SIG-M5 treated with dmso at 0.1 percent for 504 hours (cell line): ENCODE measurements at regions not wholly inside any gene's neighbourhood (a gene's known extent, or its start where the extent isn't known, plus 50 kb on each side); places are given as distances from the start of the nearest gene placed in this dataset.
"Not testable (repeated sequence)": the region's sequence is repeated elsewhere in the genome, so short reads cannot be mapped to it uniquely, and the experiment has no call there.

ENCODE experiments used
- DNase-seq: peaks from one replicate; lab custom pipeline; 2025; ENCODE audit not compliant: unreplicated experiment; lab: John Stamatoyannopoulos, UW

- DNase-seq: not testable (repeated sequence)
Measured at GRCh38 chr10:65186668-65187067, 1665.5 kb downstream of the REEP3 start.

GRCh38 chr10:65194126-65194525 lies 1672.9 kb downstream of the REEP3 start:
- DNase-seq: no peak

- no peak for DNase-seq
Measured at GRCh38 chr10:65194555-65194954, 1673.4 kb downstream of the REEP3 start.

DNA sequence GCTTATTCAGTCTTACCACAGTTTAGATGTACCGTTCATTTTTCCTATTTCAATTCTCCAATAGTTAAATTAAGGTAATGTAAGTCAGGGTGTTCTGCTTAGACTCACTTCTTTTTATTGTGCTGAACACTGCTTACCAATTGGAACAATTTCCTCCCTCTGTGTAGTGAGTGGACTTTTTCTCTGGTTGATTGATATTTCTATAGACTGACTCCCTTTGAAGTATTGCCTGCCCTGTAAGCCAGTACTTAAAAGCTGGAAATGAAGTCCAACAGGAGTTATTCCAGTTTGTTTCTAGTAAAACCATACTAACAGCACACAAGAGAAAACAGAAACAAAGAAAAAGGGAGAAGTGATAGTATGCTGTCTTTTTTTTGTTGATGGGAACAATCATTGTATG lies 1674.9 kb downstream of the REEP3 start:
- DNase-seq: no peak

- DNase-seq: no peak
Measured at GRCh38 chr10:65197935-65198334, 1676.7 kb downstream of the REEP3 start.

GRCh38 chr10:65201491-65201890 lies 1680.3 kb downstream of the REEP3 start:
- DNase-seq: no peak

DNA sequence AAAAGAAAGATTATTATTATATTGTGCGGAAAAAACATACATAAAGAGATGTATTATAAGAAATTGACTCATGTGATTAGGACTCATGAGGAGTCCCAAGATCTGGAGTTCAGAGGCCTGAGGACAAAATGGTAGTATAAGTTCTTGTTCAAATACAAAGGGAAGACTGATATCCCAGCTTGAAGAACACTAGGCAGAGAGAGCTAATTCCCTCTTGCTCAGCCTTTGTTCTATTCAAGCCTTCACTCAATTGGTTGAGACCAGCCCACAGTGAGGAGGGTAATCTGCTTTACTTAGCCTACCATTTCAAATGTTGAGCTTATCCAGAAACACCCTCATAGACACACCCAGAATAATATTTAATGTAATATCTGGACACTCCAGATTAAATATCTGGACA lies 1683.8 kb downstream of the REEP3 start:
- no peak for DNase-seq

GRCh38 chr10:65213170-65213569 lies 1692.0 kb downstream of the REEP3 start:
- no peak for DNase-seq

GRCh38 chr10:65219444-65219843 lies 1698.2 kb downstream of the REEP3 start:
- DNase-seq: no peak

GRCh38 chr10:65231148-65231547 lies 1694.7 kb upstream of the LRRTM3 start:
- no peak for DNase-seq

DNA sequence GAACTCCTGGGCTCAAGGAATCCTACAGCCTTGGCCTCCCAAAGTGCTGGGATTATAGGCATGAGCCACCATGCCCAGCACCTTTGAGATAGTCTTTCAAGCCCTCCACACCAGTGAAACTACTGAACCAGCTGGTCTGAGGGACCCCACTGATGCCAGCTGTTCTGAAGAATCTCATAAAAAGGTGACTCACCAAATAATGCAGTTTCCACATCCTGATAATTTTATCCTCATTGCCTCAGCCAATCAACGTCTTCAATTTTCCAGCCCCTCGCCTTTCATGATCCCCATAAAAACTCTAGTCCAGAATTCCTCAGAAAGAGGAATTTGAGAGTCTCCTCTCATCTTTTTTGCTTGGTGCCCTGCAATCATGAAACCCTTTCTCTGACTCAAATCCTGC lies 1691.6 kb upstream of the LRRTM3 start:
- DNase-seq: no peak

DNA sequence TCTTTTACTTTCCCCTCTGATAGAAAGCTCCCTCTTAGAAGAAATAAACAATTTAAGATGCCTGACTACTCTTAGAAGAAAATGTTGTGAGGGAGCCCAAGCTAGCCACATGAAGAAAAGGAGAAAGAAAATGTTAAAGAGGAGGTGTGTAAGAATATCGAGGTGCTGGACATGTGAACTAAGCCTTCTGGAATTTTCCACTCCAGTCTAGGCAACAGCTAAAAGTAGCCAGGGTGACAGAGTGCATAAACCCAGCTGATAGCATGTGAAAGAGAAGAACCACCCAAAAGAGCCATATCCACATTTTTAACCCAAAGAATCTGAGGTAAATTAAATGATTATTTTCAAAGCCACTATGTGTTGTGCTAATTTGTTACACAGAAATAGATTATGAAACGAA lies 1690.6 kb upstream of the LRRTM3 start:
- no peak for DNase-seq

- no peak for DNase-seq
Measured at GRCh38 chr10:65235846-65236245, 1690.0 kb upstream of the LRRTM3 start.

DNA sequence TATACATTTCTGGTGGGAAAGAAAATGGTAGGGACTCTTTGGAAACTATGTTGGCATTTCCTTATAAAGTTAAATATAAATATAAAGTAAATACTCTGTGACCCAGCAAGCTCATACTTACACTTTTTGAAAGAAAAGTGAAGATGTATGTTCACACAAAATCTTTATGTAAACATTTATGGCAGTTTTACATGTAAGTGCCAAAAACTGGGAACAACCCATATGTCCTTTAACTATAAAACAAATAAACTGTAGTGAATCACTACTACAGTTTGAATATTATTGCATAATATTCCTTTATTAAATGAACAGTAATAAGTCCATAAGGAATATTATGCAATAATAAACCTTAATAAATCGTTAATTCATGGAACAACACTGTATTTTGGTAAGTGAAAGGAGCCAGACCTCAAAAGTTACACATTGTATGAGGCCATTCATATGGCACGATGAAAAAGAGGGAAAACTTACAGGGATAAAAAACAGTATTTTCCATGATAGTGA lies 1660.3 kb upstream of the LRRTM3 start:
- DNase-seq: no peak

DNA sequence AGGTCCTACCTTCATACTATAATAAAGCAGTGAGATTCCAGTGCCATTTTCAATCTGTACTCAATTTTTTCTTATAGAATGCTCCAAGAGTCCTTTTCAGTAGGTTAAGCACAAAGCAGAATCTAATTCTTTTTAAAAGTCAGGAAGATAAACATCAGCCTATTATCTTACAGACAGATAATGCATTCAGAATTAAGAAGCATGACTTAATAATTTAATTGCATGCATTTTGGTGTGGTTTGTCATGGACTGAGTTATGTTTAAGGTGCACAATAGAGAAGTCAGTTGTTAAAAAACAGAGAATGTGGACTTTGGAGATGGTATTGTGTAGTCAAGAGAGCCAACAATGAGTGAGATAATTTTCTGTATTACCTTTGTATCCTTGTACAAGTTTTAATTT lies 1656.3 kb upstream of the LRRTM3 start:
- DNase-seq: not testable (repeated sequence)

- no peak for DNase-seq
Measured at GRCh38 chr10:65270969-65271368, 1654.9 kb upstream of the LRRTM3 start.

DNA sequence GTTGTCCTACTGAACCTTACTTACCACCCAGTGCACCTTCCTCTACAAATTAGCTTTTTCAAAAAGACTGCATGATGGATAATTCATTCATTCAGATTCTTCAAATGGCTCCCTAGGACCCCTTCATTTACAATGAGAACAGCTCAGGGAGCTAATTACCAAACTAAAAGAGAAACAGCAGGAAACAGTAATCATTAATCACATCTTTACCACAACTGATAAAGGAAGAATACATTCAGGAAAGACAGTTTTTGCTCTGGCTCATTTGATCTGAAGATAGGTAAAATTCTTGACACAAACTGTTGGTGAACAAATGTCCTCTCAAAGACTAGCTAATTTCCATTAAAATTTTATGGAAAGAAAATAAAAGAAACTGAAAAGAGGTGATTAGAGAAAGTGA lies 1652.7 kb upstream of the LRRTM3 start:
- DNase-seq: no peak

DNA sequence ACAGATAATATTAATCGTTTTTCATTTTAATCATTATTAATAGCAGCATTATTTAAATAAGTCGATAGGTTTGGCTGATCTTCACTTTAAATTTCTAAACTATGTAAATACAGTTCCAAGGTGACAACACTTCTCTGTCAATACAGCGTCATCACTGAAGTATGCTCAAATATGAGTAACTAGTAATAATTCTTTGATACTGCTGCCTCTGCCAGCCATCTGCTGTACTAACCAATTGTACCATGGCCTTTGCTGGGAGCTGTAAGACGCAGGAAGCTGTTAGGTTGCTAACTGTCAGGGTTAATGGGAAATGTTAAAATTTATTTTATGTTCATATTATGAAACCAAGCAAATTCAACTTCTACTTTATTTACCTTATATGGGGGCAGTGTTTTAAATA lies 1650.5 kb upstream of the LRRTM3 start:
- no peak for DNase-seq

DNA sequence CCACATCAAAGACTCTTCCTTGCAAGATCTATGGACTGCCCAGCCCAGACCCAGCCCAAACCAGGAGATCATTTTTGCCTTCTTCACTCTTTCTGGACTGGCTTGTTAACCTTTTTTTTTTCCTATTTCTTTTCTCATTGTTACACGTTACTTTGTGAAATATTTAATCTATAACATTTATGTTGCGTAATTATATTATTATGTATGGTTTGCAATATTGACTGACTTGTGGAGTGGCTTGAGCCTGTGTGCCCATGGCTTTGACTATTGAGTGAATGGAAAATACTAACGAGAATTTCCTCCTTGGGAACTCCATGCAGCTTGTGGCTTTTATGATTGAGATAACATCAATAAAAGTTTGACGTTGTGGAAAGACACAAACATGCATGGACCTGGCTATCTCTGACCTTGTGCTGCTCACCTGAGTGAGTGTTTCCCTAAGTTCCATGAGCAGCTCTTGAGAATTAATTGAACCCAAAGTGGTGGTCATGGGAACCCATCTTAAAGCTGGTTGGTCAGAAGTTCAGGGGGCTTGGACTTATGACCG lies 1641.3 kb upstream of the LRRTM3 start:
- no peak for DNase-seq

- not testable (repeated sequence) for DNase-seq
Measured at GRCh38 chr10:65285726-65286125, 1640.1 kb upstream of the LRRTM3 start.

- DNase-seq: no peak
Measured at GRCh38 chr10:65291286-65291685, 1634.5 kb upstream of the LRRTM3 start.

DNA sequence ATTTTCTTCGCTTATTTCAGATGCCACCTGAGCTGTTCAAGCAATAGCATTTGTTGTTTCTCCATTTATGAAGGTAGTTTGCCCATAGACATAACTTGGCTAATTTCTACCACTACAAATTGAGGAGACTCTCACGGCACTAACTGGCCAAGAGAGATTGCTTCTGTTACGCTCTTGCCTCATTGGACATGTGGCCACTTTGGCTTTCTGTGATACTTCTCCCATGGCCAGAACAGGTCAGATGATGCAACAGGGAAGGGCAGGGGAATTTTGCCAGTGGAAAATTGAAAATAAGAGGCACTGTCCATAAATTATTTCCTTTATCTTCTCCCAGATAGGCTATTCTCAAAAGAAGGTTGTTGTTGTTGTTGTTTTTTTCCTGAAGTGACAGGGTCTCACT lies 1633.3 kb upstream of the LRRTM3 start:
- no peak for DNase-seq

GRCh38 chr10:65294329-65294728 lies 1631.5 kb upstream of the LRRTM3 start:
- no peak for DNase-seq

DNA sequence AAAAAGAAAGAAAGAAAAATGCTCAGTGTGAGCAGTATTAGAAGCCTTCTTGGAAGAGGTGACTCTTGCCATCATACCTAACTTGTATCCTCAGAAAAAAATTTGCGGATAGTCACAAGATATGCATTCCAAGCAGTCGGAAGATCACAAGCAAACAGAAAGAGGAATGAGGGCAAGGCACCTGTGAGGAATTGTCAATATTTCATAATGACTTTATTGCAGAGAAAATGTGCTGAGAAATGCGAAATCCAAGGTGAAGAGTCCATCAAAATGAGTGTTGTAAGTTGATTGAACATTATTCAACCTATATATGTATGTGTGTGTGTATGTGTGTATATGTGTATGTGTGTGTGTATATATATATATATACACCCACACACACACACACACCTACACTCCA lies 1624.7 kb upstream of the LRRTM3 start:
- no peak for DNase-seq
